Cardiac fibroblast (primary cell): ENCODE measurements at regions not wholly inside any gene's neighbourhood (a gene's known extent, or its start where the extent isn't known, plus 50 kb on each side); places are given as distances from the start of the nearest gene placed in this dataset.
"Not testable (repeated sequence)": the region's sequence is repeated elsewhere in the genome, so short reads cannot be mapped to it uniquely, and the experiment has no call there.

ENCODE experiments used
- DNase-seq, 2 donors: peaks; one replicate each; pipeline versions ENCODE4 v3.0.0 to v3.0.0-alpha.2; 2010; ENCODE audit warnings: low read depth in 2 of 2
- H3K4me3 ChIP-seq, 2 donors: replicated peaks in 1 of 2; 1 replicate in 1 of 2; 2 replicates in 1 of 2; pipeline ENCODE4 v1.5.1; 2011; ENCODE audit warnings: low read depth in 2 of 2, low read length in 2 of 2, mild to moderate bottlenecking in 2 of 2, moderate library complexity in 1 of 2
- TF ChIP-seq, protein P1 (sequence below): IDR thresholded peaks from one replicate; pipeline ENCODE4 v1.5.1; 2011; ENCODE audit warnings: low read depth, mild to moderate bottlenecking, low read length, inconsistent platforms

DNA sequence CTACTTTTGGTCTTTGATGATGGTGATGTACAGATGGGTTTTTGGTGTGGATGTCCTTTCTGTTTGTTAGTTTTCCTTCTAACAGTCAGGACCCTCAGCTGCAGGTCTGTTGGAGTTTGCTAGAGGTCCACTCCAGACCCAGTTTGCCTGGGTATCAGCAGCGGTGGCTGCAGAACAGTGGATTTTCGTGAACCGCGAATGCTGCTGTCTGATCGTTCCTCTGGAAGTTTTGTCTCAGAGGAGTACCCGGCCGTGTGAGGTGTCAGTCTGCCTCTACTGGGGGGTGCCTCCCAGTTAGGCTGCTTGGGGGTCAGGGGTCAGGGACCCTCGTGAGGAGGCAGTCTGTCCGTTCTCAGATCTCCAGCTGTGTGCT lies 56.6 kb upstream of the TNFAIP8 start:
- H3K4me3 ChIP-seq, DNase-seq: not testable (repeated sequence)

DNA sequence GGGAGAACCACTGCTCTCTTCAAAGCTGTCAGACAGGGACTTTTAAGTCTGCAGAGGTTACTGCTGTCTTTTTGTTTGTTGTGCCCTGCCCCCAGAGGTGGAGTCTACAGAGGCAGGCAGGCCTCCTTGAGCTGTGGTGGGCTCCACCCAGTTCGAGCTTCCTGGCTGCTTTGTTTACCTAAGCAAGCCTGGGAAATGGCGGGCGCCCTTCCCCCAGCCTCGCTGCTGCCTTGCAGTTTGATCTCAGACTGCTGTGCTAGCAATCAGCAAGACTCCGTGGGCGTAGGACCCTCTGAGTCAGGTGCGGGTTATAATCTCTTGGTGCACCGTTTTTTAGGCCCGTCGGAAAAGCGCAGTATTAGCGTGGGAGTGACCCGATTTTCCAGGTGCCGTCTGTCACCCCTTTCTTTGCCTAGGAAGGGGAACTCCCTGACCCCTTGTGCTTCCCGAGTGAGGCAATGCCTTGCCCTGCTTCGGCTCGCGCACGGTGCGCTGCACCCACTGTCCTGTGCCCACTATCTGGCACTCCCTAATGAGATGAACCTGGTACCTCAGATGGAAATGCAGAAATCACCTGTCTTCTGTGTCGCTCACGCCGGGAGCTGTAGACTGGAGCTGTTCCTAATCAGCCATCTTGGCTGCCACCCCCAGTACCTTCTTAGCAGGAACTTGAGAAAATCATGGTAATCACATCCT lies 56.1 kb upstream of the TNFAIP8 start:
- DNase-seq, H3K4me3 ChIP-seq: not testable (repeated sequence)

DNA sequence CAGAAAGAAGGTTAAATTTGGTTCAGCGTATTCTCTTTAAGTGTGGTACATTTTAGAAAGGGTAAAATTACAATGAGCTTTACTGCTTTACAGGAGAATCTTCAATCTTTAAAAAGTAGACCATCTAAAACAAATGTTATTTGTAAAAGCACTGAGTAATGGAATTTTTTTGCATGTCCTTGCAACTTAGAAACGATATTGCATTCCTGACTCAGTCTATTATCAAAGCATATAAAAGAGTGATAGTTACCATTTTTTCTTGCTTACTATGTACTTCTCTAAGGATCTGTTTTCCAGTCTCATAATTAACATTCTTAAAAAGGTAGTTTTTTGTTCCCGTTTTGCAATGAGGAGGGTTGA lies 55.5 kb upstream of the TNFAIP8 start:
- TF ChIP-seq, protein P1, sequence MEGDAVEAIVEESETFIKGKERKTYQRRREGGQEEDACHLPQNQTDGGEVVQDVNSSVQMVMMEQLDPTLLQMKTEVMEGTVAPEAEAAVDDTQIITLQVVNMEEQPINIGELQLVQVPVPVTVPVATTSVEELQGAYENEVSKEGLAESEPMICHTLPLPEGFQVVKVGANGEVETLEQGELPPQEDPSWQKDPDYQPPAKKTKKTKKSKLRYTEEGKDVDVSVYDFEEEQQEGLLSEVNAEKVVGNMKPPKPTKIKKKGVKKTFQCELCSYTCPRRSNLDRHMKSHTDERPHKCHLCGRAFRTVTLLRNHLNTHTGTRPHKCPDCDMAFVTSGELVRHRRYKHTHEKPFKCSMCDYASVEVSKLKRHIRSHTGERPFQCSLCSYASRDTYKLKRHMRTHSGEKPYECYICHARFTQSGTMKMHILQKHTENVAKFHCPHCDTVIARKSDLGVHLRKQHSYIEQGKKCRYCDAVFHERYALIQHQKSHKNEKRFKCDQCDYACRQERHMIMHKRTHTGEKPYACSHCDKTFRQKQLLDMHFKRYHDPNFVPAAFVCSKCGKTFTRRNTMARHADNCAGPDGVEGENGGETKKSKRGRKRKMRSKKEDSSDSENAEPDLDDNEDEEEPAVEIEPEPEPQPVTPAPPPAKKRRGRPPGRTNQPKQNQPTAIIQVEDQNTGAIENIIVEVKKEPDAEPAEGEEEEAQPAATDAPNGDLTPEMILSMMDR = no peak
- no peak overlapping the region for H3K4me3 ChIP-seq

DNA sequence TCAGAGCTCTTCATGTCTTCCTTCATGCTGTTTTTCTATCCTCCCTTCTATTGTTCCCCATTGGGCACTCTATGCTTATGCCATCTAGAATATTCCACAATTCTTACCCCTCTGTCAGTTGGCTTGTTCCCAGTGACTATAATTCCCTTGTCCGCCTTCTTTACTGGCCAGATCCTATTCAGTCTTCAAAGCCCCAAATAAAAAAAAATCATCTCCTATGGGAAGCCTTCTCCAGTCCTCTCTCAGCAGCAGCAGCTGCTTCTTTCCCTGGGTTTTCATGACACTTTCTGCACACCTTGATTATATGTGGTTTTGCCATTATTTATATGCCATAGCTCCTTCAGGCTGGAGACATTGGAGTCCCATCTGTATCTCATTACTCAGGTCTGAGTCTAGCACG lies 54.6 kb upstream of the TNFAIP8 start:
- TF ChIP-seq, protein P1 = no peak
- no peak overlapping the region for H3K4me3 ChIP-seq
- no peak for DNase-seq

More for the DNA sequence above, 55.5 kb upstream of the TNFAIP8 start:
- no peak for DNase-seq

DNA sequence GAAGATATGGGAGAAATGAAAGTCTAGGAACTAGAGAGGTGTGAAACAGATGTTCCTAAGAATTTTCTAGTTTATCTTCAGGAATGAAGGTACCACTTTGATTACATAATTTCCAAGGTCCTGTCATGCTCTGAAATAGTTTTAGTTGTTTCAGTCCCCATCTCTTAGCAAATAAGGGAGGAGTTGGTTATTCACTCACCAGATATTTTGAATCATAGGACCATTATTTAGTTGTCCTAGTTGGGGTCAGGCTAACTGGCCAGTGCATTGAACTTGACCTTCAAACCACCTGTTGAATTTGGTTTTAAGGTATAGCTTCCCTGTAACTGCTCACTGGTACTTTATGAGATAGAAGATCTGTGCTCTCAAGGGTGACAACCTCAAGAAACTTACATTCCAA lies 53.9 kb upstream of the TNFAIP8 start:
- no peak overlapping the region for H3K4me3 ChIP-seq
- TF ChIP-seq, protein P1 = no peak
- peak in 1 of 2 donors; percentile 50 for DNase-seq

DNA sequence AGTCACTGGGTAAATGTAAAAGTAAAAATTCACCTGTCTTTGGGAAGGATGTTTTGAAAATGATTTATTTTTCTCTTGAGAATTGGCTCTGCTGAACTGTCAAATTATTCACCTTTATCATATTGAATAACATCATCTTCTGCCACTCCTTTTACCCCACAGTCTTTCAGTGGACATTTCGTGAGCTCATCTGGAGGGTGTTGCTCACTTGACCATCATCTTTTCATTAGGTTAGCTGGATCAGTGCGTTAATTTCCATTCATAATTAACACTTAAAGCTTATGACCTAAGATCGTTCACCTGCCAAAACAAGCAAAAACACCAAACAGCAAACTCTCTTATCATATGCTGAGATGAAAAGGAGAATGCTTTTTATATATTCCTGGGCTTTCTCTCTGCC lies 53.4 kb upstream of the TNFAIP8 start:
- no peak for DNase-seq
- no peak overlapping the region for H3K4me3 ChIP-seq
- TF ChIP-seq, protein P1 = no peak

DNA sequence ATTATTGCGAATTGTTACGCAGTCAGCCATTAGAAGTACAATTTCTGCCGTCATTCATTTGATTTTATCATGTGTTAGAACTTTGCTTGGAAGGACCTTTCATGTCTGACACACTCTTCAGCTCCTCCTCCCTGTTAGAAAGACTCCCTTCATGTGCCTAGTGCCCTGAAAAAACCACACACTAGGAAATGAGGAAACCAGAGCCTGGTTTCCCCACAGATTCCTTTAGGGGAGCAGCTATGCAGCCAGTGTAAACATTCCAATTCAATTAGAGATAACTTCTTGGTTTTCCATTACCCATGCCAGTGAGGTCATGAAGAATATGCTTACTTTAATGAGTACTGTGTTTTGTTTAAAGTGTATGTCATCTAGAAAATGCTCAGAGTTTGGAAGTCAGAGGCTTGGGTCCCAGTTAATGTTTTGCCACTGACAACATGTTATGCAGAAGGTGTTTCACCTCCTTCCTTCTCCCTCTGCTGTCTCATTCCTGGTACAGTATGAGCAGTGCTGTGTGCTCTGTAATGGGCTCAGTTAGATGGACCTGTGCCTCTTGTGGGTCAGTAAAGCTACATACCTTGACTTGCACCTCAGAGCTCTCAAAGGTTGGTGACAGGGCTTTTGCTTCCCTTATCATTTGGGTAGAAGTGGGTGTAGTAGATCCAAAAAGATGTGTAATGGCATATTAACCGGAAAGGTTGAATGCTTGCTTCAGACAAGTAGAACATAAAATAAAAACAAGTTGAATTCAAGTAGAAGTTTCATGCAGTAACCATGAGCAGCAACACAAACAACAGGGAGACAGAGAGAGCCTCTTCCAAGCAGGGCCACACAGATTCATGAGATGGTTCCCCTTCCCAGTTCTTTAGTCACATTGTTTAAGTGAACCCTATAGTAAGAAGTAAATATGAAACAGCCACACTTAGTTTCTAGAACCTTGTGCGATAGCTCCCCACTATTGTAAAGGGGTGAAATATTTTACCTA lies 52.6 kb upstream of the TNFAIP8 start:
- DNase-seq = peak; percentile 95 to 97
- no peak overlapping the region for H3K4me3 ChIP-seq
- TF ChIP-seq, protein P1 = no peak
